OCI-M2 (cell line): ENCODE measurements at regions not wholly inside any gene's neighbourhood (a gene's known extent, or its start where the extent isn't known, plus 50 kb on each side); places are given as distances from the start of the nearest gene placed in this dataset.
"Not testable (repeated sequence)": the region's sequence is repeated elsewhere in the genome, so short reads cannot be mapped to it uniquely, and the experiment has no call there.

ENCODE experiments used
- DNase-seq: peaks from one replicate; lab custom pipeline; 2025; ENCODE audit not compliant: unreplicated experiment; lab: John Stamatoyannopoulos, UW

- no peak for DNase-seq
Observed at GRCh38 chr3:166114448-166114847, 277.2 kb upstream of the BCHE start.

DNA sequence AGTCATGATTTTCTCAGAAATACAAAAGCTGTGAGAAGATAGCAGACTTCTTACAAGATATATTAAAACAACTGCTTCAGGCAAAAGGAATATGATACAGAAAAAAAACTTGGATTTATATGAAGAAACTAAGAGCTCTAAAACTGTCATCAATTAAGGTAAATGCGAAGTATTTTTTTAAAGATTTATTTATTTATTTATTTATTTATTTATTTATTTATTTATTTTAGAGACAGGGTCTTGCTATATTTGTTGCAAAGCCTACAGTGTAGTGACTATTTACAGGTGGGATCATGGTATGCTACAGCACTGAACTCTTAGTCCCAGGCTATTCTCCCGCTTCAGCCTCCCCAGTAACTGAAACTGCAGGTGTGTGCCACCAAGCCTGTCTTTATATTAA lies 274.3 kb upstream of the BCHE start:
- DNase-seq = no peak

DNA sequence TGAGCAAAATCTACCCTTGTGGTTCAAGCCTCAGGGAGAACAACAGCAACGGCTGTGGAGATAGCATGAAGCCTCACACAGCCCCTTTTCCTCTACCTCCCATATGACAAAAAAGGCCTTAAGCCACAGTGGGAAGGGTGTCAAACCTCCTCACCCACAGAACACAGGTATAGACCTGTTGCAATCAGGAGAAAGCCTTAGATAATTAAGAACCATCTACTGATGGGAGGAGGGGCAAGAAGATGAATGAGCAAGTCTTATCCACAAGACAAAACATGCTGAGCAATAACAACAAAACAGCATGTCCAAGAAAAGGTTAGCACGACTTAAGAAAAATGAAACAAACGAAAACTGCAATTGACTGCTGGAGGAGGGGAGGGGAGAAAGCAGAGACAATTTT lies 272.9 kb upstream of the BCHE start:
- DNase-seq = no peak

DNA sequence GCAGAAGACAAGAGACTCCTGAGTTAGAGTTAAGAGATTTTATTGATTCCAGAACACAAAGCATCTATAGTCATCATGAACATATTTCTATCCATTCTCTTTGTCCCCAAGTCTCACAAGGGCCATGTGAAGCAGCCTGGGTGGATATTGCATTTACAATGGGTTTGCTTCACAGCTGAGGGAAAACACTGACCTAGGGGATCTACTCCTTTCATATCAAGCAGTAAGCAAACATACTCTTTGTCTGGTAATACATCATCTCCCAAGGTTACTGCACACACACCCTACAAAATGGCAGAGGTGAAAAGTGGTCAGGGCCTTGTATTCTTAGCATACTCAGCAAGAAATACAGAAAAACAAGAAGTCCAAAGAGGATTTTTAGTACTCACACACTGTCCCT lies 267.7 kb upstream of the BCHE start:
- no peak for DNase-seq

GRCh38 chr3:166100730-166101129 lies 263.5 kb upstream of the BCHE start:
- DNase-seq = no peak

DNA sequence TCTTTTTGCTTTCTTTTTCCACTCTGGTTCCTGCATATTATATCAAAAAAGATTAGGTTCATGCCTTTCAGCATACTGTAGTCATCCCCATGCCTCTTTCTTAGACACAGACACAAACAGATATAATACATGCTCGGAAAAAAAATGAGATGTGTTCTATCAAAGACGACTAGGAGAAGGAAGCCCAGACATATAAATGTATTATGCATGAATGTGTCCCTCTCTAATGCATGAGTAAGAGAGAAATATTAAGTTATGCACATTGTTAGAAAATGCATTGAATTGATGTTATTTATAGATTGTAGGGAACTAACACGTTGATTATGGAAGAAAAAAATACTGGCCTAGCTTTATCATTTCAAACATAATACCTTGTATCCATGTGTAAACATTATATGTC lies 252.4 kb upstream of the BCHE start:
- DNase-seq = no peak

DNA sequence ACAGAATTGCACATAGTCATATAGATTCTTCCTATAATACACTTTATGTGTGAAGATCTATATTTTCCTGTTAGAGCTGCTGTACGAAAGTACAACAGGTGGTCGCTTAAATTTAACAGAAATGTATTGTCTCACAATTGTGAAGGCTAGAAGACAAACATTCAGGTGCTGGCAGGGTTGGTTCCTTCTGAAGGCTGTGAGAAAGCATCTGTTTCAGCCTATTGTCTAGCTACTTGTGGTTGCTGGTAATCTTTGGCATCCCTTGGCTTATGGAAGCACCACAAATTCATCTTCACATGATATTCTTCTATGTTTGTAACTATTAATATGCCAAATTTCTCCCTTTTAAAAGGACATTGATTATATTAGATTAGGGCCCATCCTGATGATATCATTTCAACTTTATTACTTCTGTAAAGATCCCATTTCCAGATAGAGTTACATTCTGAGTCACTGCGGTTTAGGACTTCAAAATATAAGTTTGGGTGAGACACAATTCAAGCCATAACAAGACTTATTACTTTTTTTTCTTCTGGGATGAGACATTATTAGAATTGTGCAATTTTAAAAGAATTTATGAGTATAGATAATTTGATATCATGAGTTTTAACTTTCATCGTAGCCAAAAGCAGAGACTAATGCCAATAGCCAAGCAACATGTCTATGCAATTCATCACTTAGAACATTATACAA lies 248.1 kb upstream of the BCHE start:
- DNase-seq = no peak

DNA sequence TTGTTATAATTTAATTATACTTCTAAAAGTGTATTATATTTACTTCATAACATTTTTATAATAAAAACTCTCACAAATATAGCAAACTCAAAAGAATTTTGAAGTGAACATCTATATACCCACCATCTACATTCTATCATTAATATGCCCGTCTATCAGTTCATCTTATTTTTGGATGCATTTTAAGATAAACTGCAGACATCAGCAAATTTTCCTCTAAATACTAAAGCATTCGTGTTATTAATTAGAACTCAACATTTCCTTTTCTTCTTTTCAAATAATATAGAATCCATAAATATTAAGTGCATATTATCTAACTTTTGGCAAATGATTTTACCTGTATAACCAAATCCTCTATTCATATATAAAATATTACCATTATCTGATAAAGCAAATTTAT lies 242.9 kb upstream of the BCHE start:
- no peak for DNase-seq

- no peak for DNase-seq
Observed at GRCh38 chr3:166071831-166072230, 234.6 kb upstream of the BCHE start.

GRCh38 chr3:166064476-166064875 lies 227.3 kb upstream of the BCHE start:
- DNase-seq = no peak

- DNase-seq = no peak
Observed at GRCh38 chr3:166060789-166061479, 223.7 kb upstream of the BCHE start.

DNA sequence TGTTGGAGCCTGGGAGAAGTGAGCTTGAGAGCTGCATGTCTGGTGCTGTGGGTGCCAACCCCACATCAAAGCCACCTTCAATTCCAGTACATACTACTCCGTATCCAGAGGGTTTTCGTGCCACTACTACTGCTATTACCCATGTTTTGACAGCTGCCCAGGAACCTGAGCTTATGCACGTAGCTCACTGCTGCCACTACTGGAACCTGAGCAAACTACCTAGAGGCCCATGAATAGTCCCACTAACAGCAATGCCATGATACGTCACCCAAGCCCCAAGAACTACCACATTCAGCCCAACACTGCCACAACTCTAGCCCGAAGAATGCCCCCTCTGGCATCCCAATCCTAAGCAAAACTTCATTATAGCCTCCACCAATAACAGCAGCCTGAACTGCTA lies 215.2 kb upstream of the BCHE start:
- DNase-seq = no peak

- DNase-seq = no peak
Observed at GRCh38 chr3:166029507-166029906, 192.3 kb upstream of the BCHE start.

DNA sequence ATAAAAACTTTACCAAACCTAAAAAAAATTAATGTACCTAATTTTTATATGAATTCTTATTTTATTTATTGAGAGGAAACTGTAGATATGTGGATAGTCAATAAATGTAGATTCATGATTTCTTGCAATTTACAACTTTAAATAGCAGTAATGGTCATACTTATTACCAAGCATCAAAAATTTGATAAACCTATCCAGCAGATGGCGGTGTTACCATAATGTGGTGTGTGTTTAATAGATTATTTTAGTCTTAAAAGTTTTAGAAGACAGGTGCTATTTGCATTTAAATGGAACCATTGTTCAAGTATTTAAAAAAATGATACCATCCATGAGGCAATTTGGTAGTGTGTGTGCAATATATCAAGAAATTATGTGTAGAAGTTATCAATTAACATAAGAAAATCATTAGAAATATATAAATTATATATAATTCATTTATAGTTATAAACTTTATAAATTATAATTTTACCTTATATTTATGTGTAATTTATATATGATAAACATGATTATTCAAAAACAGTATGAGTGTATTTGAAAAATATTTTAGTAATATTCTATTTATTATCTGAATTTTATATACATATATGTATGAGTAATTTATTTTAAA lies 176.0 kb upstream of the BCHE start:
- DNase-seq = peak; percentile 27

GRCh38 chr3:166011771-166012170 lies 174.5 kb upstream of the BCHE start:
- DNase-seq = no peak

DNA sequence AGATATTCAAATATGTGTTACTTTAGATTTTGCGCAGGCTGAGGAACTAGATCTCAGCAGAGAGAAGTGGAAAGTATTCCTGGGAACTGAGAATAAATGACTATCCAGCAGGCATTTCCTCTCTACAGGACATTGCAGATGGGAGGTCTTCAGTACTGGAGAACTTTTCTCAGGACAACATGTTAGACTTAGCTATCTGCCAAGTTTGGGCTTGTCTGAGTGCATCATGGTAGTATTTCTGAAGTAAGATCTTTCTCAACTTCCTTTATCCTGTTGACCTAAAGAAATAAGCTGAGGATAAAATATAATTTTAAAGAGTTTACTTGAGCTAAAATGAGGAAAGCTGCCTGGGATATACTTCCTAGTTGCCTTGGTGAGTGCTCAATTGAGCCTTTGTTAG lies 167.9 kb upstream of the BCHE start:
- DNase-seq = no peak

GRCh38 chr3:165994293-165994692 lies 157.1 kb upstream of the BCHE start:
- no peak for DNase-seq

GRCh38 chr3:165984589-165984988 lies 147.4 kb upstream of the BCHE start:
- no peak for DNase-seq

GRCh38 chr3:165983284-165983683 lies 146.1 kb upstream of the BCHE start:
- DNase-seq = no peak

GRCh38 chr3:165981318-165981717 lies 144.1 kb upstream of the BCHE start:
- no peak for DNase-seq

GRCh38 chr3:165960825-165961224 lies 123.6 kb upstream of the BCHE start:
- not testable (repeated sequence) for DNase-seq

GRCh38 chr3:165954171-165954570 lies 116.9 kb upstream of the BCHE start:
- no peak for DNase-seq
